ENCODE measurements at regions not wholly inside any gene's neighbourhood (a gene's known extent, or its start where the extent isn't known, plus 50 kb on each side); places are given as distances from the start of the nearest gene placed in this dataset.

DNA sequence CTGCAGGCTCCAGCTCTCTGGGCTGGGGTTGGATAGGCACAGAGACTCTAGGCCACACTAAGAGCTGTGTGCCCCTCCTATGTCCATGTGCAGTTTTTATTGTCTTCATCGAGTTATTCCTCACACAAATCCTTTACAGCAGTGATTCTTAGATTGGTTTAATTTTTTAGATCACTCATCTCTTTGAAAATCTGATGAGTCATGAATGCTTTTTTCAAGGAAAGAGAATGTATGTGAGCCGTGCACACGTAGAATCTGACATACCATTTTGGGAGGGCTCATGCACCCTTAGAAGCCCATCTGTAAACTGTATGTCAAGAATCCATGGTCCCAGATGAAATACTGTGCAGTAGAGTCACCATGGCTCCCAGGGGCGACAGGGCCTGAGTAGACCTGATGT lies 100.7 kb upstream of the S1PR3 start:
- TF ChIP-seq, protein P1, sequence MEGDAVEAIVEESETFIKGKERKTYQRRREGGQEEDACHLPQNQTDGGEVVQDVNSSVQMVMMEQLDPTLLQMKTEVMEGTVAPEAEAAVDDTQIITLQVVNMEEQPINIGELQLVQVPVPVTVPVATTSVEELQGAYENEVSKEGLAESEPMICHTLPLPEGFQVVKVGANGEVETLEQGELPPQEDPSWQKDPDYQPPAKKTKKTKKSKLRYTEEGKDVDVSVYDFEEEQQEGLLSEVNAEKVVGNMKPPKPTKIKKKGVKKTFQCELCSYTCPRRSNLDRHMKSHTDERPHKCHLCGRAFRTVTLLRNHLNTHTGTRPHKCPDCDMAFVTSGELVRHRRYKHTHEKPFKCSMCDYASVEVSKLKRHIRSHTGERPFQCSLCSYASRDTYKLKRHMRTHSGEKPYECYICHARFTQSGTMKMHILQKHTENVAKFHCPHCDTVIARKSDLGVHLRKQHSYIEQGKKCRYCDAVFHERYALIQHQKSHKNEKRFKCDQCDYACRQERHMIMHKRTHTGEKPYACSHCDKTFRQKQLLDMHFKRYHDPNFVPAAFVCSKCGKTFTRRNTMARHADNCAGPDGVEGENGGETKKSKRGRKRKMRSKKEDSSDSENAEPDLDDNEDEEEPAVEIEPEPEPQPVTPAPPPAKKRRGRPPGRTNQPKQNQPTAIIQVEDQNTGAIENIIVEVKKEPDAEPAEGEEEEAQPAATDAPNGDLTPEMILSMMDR (IDR thresholded peaks at IDR 0.05; ENCODE audit: low read depth, low read length): no peak
- no peak for TF ChIP-seq EZH2phosphoT487 (IDR thresholded peaks at IDR 0.05; ENCODE audit: low read depth)
